ENCODE measurements at regions not wholly inside any gene's neighbourhood (a gene's known extent, or its start where the extent isn't known, plus 50 kb on each side); places are given as distances from the start of the nearest gene placed in this dataset.
"Not testable (repeated sequence)": the region's sequence is repeated elsewhere in the genome, so short reads cannot be mapped to it uniquely, and the experiment has no call there.

GRCh38 chr10:76815505-76815904, 822.1 kb downstream of the KCNMA1 start:
- not testable (repeated sequence) for DNase-seq

- DNase-seq: no peak
These were observed 826.2 kb downstream of the KCNMA1 start for GRCh38 chr10:76811430-76811829.

GRCh38 chr10:76788452-76788811, 849.2 kb downstream of the KCNMA1 start:
- no peak for DNase-seq

GRCh38 chr10:76787746-76788451, 849.7 kb downstream of the KCNMA1 start:
- DNase-seq: no peak

- DNase-seq: no peak
These were observed 851.0 kb downstream of the KCNMA1 start for GRCh38 chr10:76786504-76787072.

GRCh38 chr10:76784076-76784475, 853.5 kb downstream of the KCNMA1 start:
- no peak for DNase-seq

- no peak for DNase-seq
These were observed 857.8 kb downstream of the KCNMA1 start for GRCh38 chr10:76779796-76780301.

GRCh38 chr10:76778914-76779795, 858.5 kb downstream of the KCNMA1 start:
- peak; percentile 56 for DNase-seq

- no peak for DNase-seq
These were observed 862.5 kb downstream of the KCNMA1 start for GRCh38 chr10:76774987-76775603.

GRCh38 chr10:76769582-76769981, 868.0 kb downstream of the KCNMA1 start:
- no peak for DNase-seq

- no peak for DNase-seq
These were observed 868.4 kb downstream of the KCNMA1 start for GRCh38 chr10:76769161-76769560.

GRCh38 chr10:76766682-76767081, 870.9 kb downstream of the KCNMA1 start:
- no peak for DNase-seq

- not testable (repeated sequence) for DNase-seq
These were observed 872.7 kb downstream of the KCNMA1 start for GRCh38 chr10:76764921-76765320.

GRCh38 chr10:76764177-76764576, 873.4 kb downstream of the KCNMA1 start:
- DNase-seq: no peak

- DNase-seq: no peak
These were observed 874.2 kb downstream of the KCNMA1 start for GRCh38 chr10:76763376-76763775.

- DNase-seq: no peak
These were observed 877.9 kb downstream of the KCNMA1 start for GRCh38 chr10:76759681-76760080.

- DNase-seq: no peak
These were observed 894.4 kb downstream of the KCNMA1 start for GRCh38 chr10:76743169-76743568.

GRCh38 chr10:76740514-76740913, 897.1 kb downstream of the KCNMA1 start:
- DNase-seq: no peak

- no peak for DNase-seq
These were observed 898.6 kb downstream of the KCNMA1 start for GRCh38 chr10:76738991-76739390.

GRCh38 chr10:76736815-76737618, 900.6 kb downstream of the KCNMA1 start:
- no peak for DNase-seq

- no peak for DNase-seq
These were observed 901.2 kb downstream of the KCNMA1 start for GRCh38 chr10:76736392-76736791.

GRCh38 chr10:76735866-76736265, 901.7 kb downstream of the KCNMA1 start:
- no peak for DNase-seq

All from islet precursor cell (in vitro differentiated cells).